ENCODE measurements at regions not wholly inside any gene's neighbourhood (a gene's known extent, or its start where the extent isn't known, plus 50 kb on each side); places are given as distances from the start of the nearest gene placed in this dataset.

DNA sequence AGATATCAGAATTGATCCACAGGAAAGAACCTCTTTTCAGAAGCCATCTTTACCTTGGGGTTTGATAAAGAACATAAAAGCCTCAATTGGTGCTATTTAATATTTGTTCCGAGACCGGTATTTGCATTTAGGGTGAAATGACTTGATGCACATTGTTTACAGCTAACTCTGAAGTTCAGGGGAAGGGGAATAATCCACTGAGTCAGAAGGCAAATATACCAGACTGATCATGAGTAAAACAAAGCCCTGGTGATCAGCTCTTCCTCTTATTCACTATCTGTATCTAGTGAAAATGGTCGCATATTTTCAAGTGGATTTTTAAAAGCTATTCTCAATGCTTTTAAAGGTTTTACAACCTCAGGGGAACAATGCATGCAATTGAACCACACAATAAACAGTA is 53.0 kb upstream of the ATP8B1 start:
- CTCF ChIA-PET = interaction anchor here (1.4 to 1.6 kb wide), 2 partner anchors 11 to 49 kb away, joined by 4 to 5 read pairs; no protein-coding TSS in a partner anchor
- POLR2A ChIA-PET = interaction anchor here (1.2 kb wide), 1 partner anchor 235 kb away, joined by 3 read pairs; the partner anchor contains the start of gene NARS1
- FAIRE-seq = no peak

DNA sequence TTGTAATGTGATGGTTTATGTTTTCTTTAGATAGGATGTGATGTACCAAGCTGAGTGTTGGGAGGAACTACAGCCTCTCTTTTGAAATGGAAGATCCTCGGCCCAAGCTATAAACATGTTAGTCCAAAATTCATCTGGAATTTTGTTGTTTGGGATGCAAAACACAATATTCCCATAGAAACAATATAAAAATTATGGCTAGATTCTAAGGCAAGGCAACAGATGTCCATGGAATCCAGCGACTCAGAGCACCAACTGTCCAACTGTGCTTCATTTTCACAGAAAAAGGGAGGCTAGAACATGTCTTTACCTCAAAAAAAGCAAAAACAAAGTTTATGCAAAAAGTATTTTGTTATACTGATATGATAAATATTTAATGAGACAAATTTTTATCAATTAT is 52.4 kb upstream of the ATP8B1 start:
- POLR2A ChIA-PET = interaction anchor here (1.2 kb wide), 1 partner anchor 234 kb away, joined by 3 read pairs; the partner anchor contains the start of gene NARS1
- CTCF ChIA-PET = interaction anchor here (1.2 to 1.6 kb wide), 3 partner anchors 10 to 49 kb away, joined by 3 to 5 read pairs (median 4); no protein-coding TSS in a partner anchor
- Histone ChIP-seq H3K4me2 (ENCODE audit: insufficient read depth, low read length) (no peak overlapping the region), H3K27ac (ENCODE audit: insufficient read depth, low read depth, low read length) (no peak overlapping the region), H3K36me3 (ENCODE audit: control insufficient read depth in 2 of 2, extremely low read depth in 1 of 2, insufficient read depth in 2 of 2, low read length in 2 of 2) (no peaks in the 10 kb centered on the region), H2AFZ (ENCODE audit: low read depth, low read length) (no peak overlapping the region), H3K27me3 (ENCODE audit: control insufficient read depth in 2 of 2, insufficient read depth in 2 of 2, low read length in 2 of 2) (no peaks in the 10 kb centered on the region), H3K9me1 (replicated peaks; ENCODE audit: control insufficient read depth, extremely low read depth, insufficient read depth, low read length) (no peaks in the 10 kb centered on the region), H4K20me1 (replicated peaks; ENCODE audit: control insufficient read depth, extremely low read depth, insufficient read depth, low read length) (no peaks in the 10 kb centered on the region), H3K79me2 (ENCODE audit: control insufficient read depth, insufficient read depth, low read length) (no peaks in the 10 kb centered on the region), H3K9ac (replicated peaks; ENCODE audit: extremely low read depth, insufficient read depth, low read length) (no peak overlapping the region), H3K9me3 (replicated peaks; ENCODE audit: control insufficient read depth, insufficient read depth, low read length) (no peaks in the 10 kb centered on the region), H3K4me1 (ENCODE audit: control insufficient read depth, extremely low read depth, insufficient read depth, low read length) (no peaks in the 10 kb centered on the region), H3K4me3 (replicated peaks in 1 of 3; ENCODE audit: insufficient read depth in 1 of 3, low read depth in 1 of 3, low read length in 3 of 3) (no peak overlapping the region)
- DNase-seq (ENCODE audit: low read depth, low spot score) (no peak), FAIRE-seq (no peak)
- dilution Hi-C loops (cut with MboI; ENCODE audit: extremely low pct_ligation_motif_present, low sequenced_read_pairs) (no loop called here), intact Hi-C loops (cut with micrococcal nuclease) (no loop called here)
- BruUV-seq (replicated peaks) = no TSS peak
- TF ChIP-seq, protein P1, sequence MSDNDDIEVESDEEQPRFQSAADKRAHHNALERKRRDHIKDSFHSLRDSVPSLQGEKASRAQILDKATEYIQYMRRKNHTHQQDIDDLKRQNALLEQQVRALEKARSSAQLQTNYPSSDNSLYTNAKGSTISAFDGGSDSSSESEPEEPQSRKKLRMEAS (IDR thresholded peaks at IDR 0.05; ENCODE audit: insufficient read depth, insufficient read length) = no peak
- TF ChIP-seq FOS (IDR thresholded peaks at IDR 0.05; ENCODE audit: borderline replicate concordance, insufficient read depth, low read length) (no peak), GATA2 (IDR thresholded peaks at IDR 0.05; ENCODE audit: insufficient read depth, insufficient read length, low read depth, low read length) (no peak), POLR2AphosphoS5 (IDR thresholded peaks at IDR 0.05; ENCODE audit: insufficient read depth, low read depth, low read length) (no peak), JUN (IDR thresholded peaks at IDR 0.05; ENCODE audit: borderline replicate concordance, insufficient read depth, insufficient read length, low read depth) (no peak)
- TF ChIP-seq, protein P2, sequence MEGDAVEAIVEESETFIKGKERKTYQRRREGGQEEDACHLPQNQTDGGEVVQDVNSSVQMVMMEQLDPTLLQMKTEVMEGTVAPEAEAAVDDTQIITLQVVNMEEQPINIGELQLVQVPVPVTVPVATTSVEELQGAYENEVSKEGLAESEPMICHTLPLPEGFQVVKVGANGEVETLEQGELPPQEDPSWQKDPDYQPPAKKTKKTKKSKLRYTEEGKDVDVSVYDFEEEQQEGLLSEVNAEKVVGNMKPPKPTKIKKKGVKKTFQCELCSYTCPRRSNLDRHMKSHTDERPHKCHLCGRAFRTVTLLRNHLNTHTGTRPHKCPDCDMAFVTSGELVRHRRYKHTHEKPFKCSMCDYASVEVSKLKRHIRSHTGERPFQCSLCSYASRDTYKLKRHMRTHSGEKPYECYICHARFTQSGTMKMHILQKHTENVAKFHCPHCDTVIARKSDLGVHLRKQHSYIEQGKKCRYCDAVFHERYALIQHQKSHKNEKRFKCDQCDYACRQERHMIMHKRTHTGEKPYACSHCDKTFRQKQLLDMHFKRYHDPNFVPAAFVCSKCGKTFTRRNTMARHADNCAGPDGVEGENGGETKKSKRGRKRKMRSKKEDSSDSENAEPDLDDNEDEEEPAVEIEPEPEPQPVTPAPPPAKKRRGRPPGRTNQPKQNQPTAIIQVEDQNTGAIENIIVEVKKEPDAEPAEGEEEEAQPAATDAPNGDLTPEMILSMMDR (IDR thresholded peaks at IDR 0.05; ENCODE audit: extremely low read depth in 1 of 2, insufficient read depth in 1 of 2, low read depth in 1 of 2, low read length in 2 of 2) = no peak

More for the DNA sequence above, 53.0 kb upstream of the ATP8B1 start:
- no peaks in the 10 kb centered on the region for H3K4me1 ChIP-seq (ENCODE audit: control insufficient read depth, extremely low read depth, insufficient read depth, low read length)
- no peak overlapping the region for H3K27ac ChIP-seq (ENCODE audit: insufficient read depth, low read depth, low read length)
- no peaks in the 10 kb centered on the region for H4K20me1 ChIP-seq (replicated peaks; ENCODE audit: control insufficient read depth, extremely low read depth, insufficient read depth, low read length)
- no peak overlapping the region for H2AFZ ChIP-seq (ENCODE audit: low read depth, low read length)
- dilution Hi-C loops (cut with MboI; ENCODE audit: extremely low pct_ligation_motif_present, low sequenced_read_pairs) = no loop called here
- no peak overlapping the region for H3K4me2 ChIP-seq (ENCODE audit: insufficient read depth, low read length)
- H3K9me3 ChIP-seq (replicated peaks; ENCODE audit: control insufficient read depth, insufficient read depth, low read length) = no peaks in the 10 kb centered on the region
- no peak overlapping the region for H3K9ac ChIP-seq (replicated peaks; ENCODE audit: extremely low read depth, insufficient read depth, low read length)
- no peaks in the 10 kb centered on the region for H3K36me3 ChIP-seq (ENCODE audit: control insufficient read depth in 2 of 2, extremely low read depth in 1 of 2, insufficient read depth in 2 of 2, low read length in 2 of 2)
- DNase-seq (ENCODE audit: low read depth, low spot score) = no peak
- intact Hi-C loops (cut with micrococcal nuclease) = no loop called here
- H3K9me1 ChIP-seq (replicated peaks; ENCODE audit: control insufficient read depth, extremely low read depth, insufficient read depth, low read length) = no peaks in the 10 kb centered on the region
- H3K79me2 ChIP-seq (ENCODE audit: control insufficient read depth, insufficient read depth, low read length) = no peaks in the 10 kb centered on the region
- TF ChIP-seq POLR2AphosphoS5 (IDR thresholded peaks at IDR 0.05; ENCODE audit: insufficient read depth, low read depth, low read length) (no peak), JUN (IDR thresholded peaks at IDR 0.05; ENCODE audit: borderline replicate concordance, insufficient read depth, insufficient read length, low read depth) (no peak)
- BruUV-seq (replicated peaks) = no TSS peak
- H3K4me3 ChIP-seq (replicated peaks in 1 of 3; ENCODE audit: insufficient read depth in 1 of 3, low read depth in 1 of 3, low read length in 3 of 3) = no peak overlapping the region
- H3K27me3 ChIP-seq (ENCODE audit: control insufficient read depth in 2 of 2, insufficient read depth in 2 of 2, low read length in 2 of 2) = no peaks in the 10 kb centered on the region

Data from endothelial cell of umbilical vein (primary cell).